Kidney (tissue), 13 donors: ENCODE measurements at regions not wholly inside any gene's neighbourhood (a gene's known extent, or its start where the extent isn't known, plus 50 kb on each side); places are given as distances from the start of the nearest gene placed in this dataset.

Source experiments
- DNase-seq, 5 donors: peaks; one replicate each; pipeline ENCODE4 v3.0.0-alpha.2; 2013 to 2020
- FAIRE-seq: peaks from 2 replicates; lab custom pipeline; 2012; peaks lifted over from hg19 to GRCh38; lab: Jason Lieb, UNC
- H3K27ac ChIP-seq, 2 donors: one replicate each; pipeline ENCODE4 v1.7.0; 2013; ENCODE audit warnings: low read depth in 2 of 2, low read length in 2 of 2, inconsistent platforms in 1 of 2
- H3K27me3 ChIP-seq: one replicate; pipeline ENCODE4 v1.7.1; 2013; ENCODE audit warnings: low read length, inconsistent platforms; ENCODE audit not compliant: control insufficient read depth, insufficient read depth
- H3K36me3 ChIP-seq, 3 donors: one replicate each; pipeline versions ENCODE4 v1.7.0 to v1.7.1; 2013; ENCODE audit warnings: low read length in 3 of 3, control low read depth in 1 of 3, inconsistent platforms in 1 of 3; ENCODE audit not compliant: insufficient read depth in 3 of 3, control insufficient read depth in 2 of 3
- H3K4me1 ChIP-seq, 3 donors: one replicate each; pipeline versions ENCODE4 v1.7.0 to v1.7.1; 2013; ENCODE audit warnings: low read length in 3 of 3, inconsistent platforms in 1 of 3, low read depth in 1 of 3; ENCODE audit not compliant: control insufficient read depth in 2 of 3, insufficient read depth in 2 of 3
- H3K4me3 ChIP-seq, 3 donors: one replicate each; pipeline versions ENCODE4 v1.7.0 to v1.8.1; 2013; ENCODE audit warnings: low read length in 3 of 3, control low read depth in 1 of 3, inconsistent platforms in 1 of 3
- H3K9ac ChIP-seq, 3 donors: one replicate each; pipeline versions ENCODE4 v1.7.0 to v1.7.1; 2013; ENCODE audit warnings: low read length in 3 of 3, control low read depth in 1 of 3, inconsistent platforms in 1 of 3
- H3K9me3 ChIP-seq, 3 donors: one replicate each; pipeline versions ENCODE4 v1.7.0 to v1.7.1; 2013; ENCODE audit warnings: low read length in 3 of 3, control low read depth in 1 of 3, inconsistent platforms in 1 of 3; ENCODE audit not compliant: control insufficient read depth in 2 of 3, insufficient read depth in 1 of 3
- intact Hi-C: fragments of 100-400 bp; cut with DNase I; formaldehyde crosslinking; loops from one replicate; pipeline ENCODE4 v1.11.1; 2022
- TF ChIP-seq, protein P1 (sequence below): IDR thresholded peaks from 3 replicates; pipeline ENCODE4 v1.5.1; 2012; ENCODE audit warnings: mild to moderate bottlenecking, moderate library complexity, borderline replicate concordance; ENCODE audit not compliant: insufficient read depth; ENCODE audit errors: extremely low read depth
- donor health status: control.
- donor health status: control.
- donor health status: control.
- donor health status: control.
- donor health status: control.
- donor health status: DM: yes; HTN: yes; CAD: no.
- donor health status: Normal renal cell carcinoma (clear cell type).

- H3K4me3 ChIP-seq = no peak overlapping the region
- intact Hi-C loops = no loop called here
- no peaks in the 10 kb centered on the region for H3K4me1 ChIP-seq
- no peak overlapping the region for H3K9ac ChIP-seq
- TF ChIP-seq, protein P1, sequence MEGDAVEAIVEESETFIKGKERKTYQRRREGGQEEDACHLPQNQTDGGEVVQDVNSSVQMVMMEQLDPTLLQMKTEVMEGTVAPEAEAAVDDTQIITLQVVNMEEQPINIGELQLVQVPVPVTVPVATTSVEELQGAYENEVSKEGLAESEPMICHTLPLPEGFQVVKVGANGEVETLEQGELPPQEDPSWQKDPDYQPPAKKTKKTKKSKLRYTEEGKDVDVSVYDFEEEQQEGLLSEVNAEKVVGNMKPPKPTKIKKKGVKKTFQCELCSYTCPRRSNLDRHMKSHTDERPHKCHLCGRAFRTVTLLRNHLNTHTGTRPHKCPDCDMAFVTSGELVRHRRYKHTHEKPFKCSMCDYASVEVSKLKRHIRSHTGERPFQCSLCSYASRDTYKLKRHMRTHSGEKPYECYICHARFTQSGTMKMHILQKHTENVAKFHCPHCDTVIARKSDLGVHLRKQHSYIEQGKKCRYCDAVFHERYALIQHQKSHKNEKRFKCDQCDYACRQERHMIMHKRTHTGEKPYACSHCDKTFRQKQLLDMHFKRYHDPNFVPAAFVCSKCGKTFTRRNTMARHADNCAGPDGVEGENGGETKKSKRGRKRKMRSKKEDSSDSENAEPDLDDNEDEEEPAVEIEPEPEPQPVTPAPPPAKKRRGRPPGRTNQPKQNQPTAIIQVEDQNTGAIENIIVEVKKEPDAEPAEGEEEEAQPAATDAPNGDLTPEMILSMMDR = no peak
- no peaks in the 10 kb centered on the region for H3K9me3 ChIP-seq
- H3K27me3 ChIP-seq = no peaks in the 10 kb centered on the region
- no peak for FAIRE-seq
- no peaks in the 10 kb centered on the region for H3K36me3 ChIP-seq
- DNase-seq = peak in 1 of 5 donors; percentile 60
- H3K27ac ChIP-seq = no peak overlapping the region
Measured at GRCh38 chr5:179410291-179411160, 65.3 kb upstream of the ADAMTS2 start.

GRCh38 chr5:179409806-179410205 is 64.5 kb upstream of the ADAMTS2 start:
- H3K9me3 ChIP-seq = no peaks in the 10 kb centered on the region
- H3K4me1 ChIP-seq = no peaks in the 10 kb centered on the region
- intact Hi-C loops = no loop called here
- no peaks in the 10 kb centered on the region for H3K36me3 ChIP-seq
- no peak for FAIRE-seq
- H3K27ac ChIP-seq = no peak overlapping the region
- TF ChIP-seq, protein P1 = no peak
- DNase-seq = peak in 1 of 5 donors; percentile 61
- H3K9ac ChIP-seq = no peak overlapping the region
- no peak overlapping the region for H3K4me3 ChIP-seq
- no peaks in the 10 kb centered on the region for H3K27me3 ChIP-seq

DNA sequence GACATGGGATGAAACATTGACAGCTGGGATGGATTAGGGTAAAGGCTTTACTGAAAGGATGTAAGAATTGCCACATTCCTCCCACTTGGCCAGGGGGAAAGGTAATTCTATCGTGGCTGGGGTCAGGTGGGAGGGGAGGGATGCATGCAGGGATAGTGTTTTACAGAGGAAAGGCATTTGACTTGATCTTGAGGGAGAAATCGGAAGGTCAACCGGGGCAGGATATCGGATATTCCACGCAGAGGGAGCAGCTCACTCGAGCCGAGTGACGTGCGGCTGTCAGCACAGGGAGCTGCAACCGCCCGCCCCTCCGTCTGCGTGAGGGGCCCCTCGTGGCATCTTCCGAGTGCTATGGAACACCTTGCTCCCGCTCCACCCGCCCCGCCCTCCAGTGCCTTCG is 63.4 kb upstream of the ADAMTS2 start:
- Histone ChIP-seq H3K9ac (no peak overlapping the region), H3K4me1 (no peaks in the 10 kb centered on the region), H3K27ac (no peak overlapping the region), H3K27me3 (no peaks in the 10 kb centered on the region), H3K9me3 (no peaks in the 10 kb centered on the region), H3K36me3 (no peaks in the 10 kb centered on the region), H3K4me3 (no peak overlapping the region)
- TF ChIP-seq, protein P1 = no peak
- FAIRE-seq (no peak), DNase-seq (peak in 4 of 5 donors; percentile 27 to 57 (median 50))
- intact Hi-C loops = no loop called here
